K562 (cell line): ENCODE measurements at regions not wholly inside any gene's neighbourhood (a gene's known extent, or its start where the extent isn't known, plus 50 kb on each side); places are given as distances from the start of the nearest gene placed in this dataset.

ENCODE experiments used
- BACH1 ChIP-seq: fragments of 200-800 bp; sonication (Bioruptor generic); IDR thresholded peaks from 2 replicates; pipeline ENCODE4 v1.6.1; 2016; ENCODE audit warnings: missing genetic modification characterization, missing compliant biosample characterization
- CHD4 ChIP-seq: fragments of 200-600 bp; sonication (generic); IDR thresholded peaks from 3 replicates; pipeline ENCODE4 v1.6.1; 2012; ENCODE audit warnings: low read depth, mild to moderate bottlenecking, mixed read lengths, low read length, inconsistent platforms; ENCODE audit not compliant: insufficient read depth, insufficient replicate concordance, poor library complexity, severe bottlenecking
- FOSL1 ChIP-seq: fragments of 200-800 bp; sonication (Bioruptor generic); conservative IDR thresholded peaks from 2 replicates; pipeline ENCODE4 v1.6.1; 2016; ENCODE audit warnings: missing genetic modification characterization, missing compliant biosample characterization
- FOXA3 ChIP-seq, 2 experiments: fragments of 450-650 bp in 1 of 2; sonication (generic) in 1 of 2; formaldehyde crosslinking; IDR thresholded peaks in 1 of 2; conservative IDR thresholded peaks in 1 of 2; 2 replicates each; pipeline versions ENCODE4 v1.4.0 to v1.8.0; 2020 to 2022; ENCODE audit warnings: mild to moderate bottlenecking in 2 of 2, missing genetic modification reagents in 1 of 2
- HIVEP1 ChIP-seq: fragments of 250-450 bp; sonication (Bioruptor Pico); IDR thresholded peaks from 2 replicates; pipeline ENCODE4 v1.4.0; 2020; ENCODE audit warnings: mild to moderate bottlenecking
- IRF9 ChIP-seq: fragments of 450-650 bp; IDR thresholded peaks from 2 replicates; pipeline ENCODE4 v1.6.1; 2016; ENCODE audit warnings: missing biosample characterization, missing genetic modification characterization
- MECOM ChIP-seq: fragments of 250-450 bp; sonication (Bioruptor Pico); IDR thresholded peaks from 2 replicates; pipeline ENCODE4 v1.8.0; 2022; ENCODE audit warnings: inconsistent platforms
- NR2C2 ChIP-seq, 2 experiments: fragments of 200-800 bp in 1 of 2; sonication (Bioruptor generic) in 1 of 2; sonication (generic) in 1 of 2; formaldehyde crosslinking in 1 of 2; IDR thresholded peaks; 2 replicates each; pipeline versions ENCODE4 v1.6.1 to v1.8.0; 2016 to 2022; ENCODE audit warnings: mild to moderate bottlenecking in 1 of 2, missing compliant biosample characterization in 1 of 2, missing genetic modification characterization in 1 of 2, missing genetic modification reagents in 1 of 2
- POLR2G ChIP-seq: fragments of 200-400 bp; formaldehyde crosslinking; IDR thresholded peaks from 2 replicates; pipeline ENCODE4 v1.6.1; 2017; ENCODE audit warnings: low read depth, mild to moderate bottlenecking, antibody characterized with exemption, low read length, moderate library complexity
- XRCC4 ChIP-seq: IDR thresholded peaks from one replicate; pipeline ENCODE4 v1.6.1; 2011; ENCODE audit not compliant: insufficient read depth, insufficient read length; ENCODE audit errors: extremely low read depth
- ZBTB43 ChIP-seq: sonication (generic); formaldehyde crosslinking; IDR thresholded peaks from 2 replicates; pipeline ENCODE4 v1.8.0; 2023; ENCODE audit warnings: mild to moderate bottlenecking, missing genetic modification reagents
- ZFP1 ChIP-seq: fragments of 450-650 bp; formaldehyde crosslinking; IDR thresholded peaks from 2 replicates; pipeline ENCODE4 v1.4.0; 2020; ENCODE audit warnings: mild to moderate bottlenecking, mixed read lengths
- ZNF277 ChIP-seq: fragments of 250-450 bp; sonication (Bioruptor Pico); IDR thresholded peaks from 2 replicates; pipeline ENCODE4 v1.8.0; 2022; ENCODE audit warnings: inconsistent platforms, mild to moderate bottlenecking, moderate library complexity, borderline replicate concordance
- ZNF518B ChIP-seq: fragments of 250-450 bp; sonication (Bioruptor Pico); IDR thresholded peaks from 2 replicates; pipeline ENCODE4 v1.5.0; 2021; ENCODE audit warnings: mild to moderate bottlenecking, moderate library complexity
- ZNF644 ChIP-seq: fragments of 200-800 bp; sonication (Bioruptor generic); IDR thresholded peaks from 2 replicates; pipeline ENCODE4 v1.6.1; 2016; ENCODE audit warnings: low read depth, missing genetic modification characterization, missing compliant biosample characterization
- TF ChIP-seq, protein P1 (sequence below): fragments of 250-450 bp; sonication (Bioruptor Pico); IDR thresholded peaks from 2 replicates; pipeline ENCODE4 v1.5.1; 2021; ENCODE audit warnings: mild to moderate bottlenecking
- TF ChIP-seq, protein P2 (sequence below): sonication (generic); IDR thresholded peaks from 2 replicates; pipeline ENCODE4 v1.6.1; 2016

GRCh38 chr7:67359900-67360299 lies 363.3 kb downstream of the TYW1 start (continued):
- TF ChIP-seq IRF9 (0 out of 2 replicates have a peak, but pooled peaks have one; percentile 47), MECOM (CRISPR knock-in tag) (peak; percentile 89; the same call in 1 of the 2 replicates), POLR2G (no peak), FOSL1 (tag) (peak; percentile 60), FOXA3 (CRISPR knock-in tag; conservative IDR thresholded peaks at IDR 0.05 in 1 of 2, IDR thresholded peaks at IDR 0.05 in 1 of 2) (no peak; a peak in 1 of 4 replicates), CHD4 (no peak), NR2C2 (CRISPR knock-in tag; IDR thresholded peaks at IDR 0.05) (no peak), NR2C2 (tag; IDR thresholded peaks at IDR 0.05) (peak; percentile 60), XRCC4 (no peak), ZFP1 (CRISPR knock-in tag) (0 out of 2 replicates have a peak, but pooled peaks have one; percentile 60), BACH1 (tag) (peak; percentile 83), ZBTB43 (no peak), HIVEP1 (peak; percentile 81; the same call in 1 of the 2 replicates), ZNF277 (CRISPR knock-in tag) (no peak), ZNF644 (tag) (peak; percentile 83; the same call in 1 of the 2 replicates), ZNF518B (CRISPR knock-in tag) (no peak)
- TF ChIP-seq, protein P1, sequence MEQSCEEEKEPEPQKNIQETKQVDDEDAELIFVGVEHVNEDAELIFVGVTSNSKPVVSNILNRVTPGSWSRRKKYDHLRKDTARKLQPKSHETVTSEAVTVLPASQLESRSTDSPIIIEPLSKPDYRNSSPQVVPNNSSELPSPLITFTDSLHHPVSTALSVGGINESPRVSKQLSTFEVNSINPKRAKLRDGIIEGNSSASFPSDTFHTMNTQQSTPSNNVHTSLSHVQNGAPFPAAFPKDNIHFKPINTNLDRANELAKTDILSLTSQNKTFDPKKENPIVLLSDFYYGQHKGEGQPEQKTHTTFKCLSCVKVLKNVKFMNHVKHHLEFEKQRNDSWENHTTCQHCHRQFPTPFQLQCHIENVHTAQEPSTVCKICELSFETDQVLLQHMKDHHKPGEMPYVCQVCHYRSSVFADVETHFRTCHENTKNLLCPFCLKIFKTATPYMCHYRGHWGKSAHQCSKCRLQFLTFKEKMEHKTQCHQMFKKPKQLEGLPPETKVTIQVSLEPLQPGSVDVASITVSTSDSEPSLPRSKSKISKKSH (CRISPR knock-in tag): no peak
- TF ChIP-seq, protein P2, sequence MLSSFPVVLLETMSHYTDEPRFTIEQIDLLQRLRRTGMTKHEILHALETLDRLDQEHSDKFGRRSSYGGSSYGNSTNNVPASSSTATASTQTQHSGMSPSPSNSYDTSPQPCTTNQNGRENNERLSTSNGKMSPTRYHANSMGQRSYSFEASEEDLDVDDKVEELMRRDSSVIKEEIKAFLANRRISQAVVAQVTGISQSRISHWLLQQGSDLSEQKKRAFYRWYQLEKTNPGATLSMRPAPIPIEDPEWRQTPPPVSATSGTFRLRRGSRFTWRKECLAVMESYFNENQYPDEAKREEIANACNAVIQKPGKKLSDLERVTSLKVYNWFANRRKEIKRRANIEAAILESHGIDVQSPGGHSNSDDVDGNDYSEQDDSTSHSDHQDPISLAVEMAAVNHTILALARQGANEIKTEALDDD: 0 out of 2 replicates have a peak, but pooled peaks have one; percentile 13
